Fibroblast of lung (primary cell): ENCODE measurements at regions not wholly inside any gene's neighbourhood (a gene's known extent, or its start where the extent isn't known, plus 50 kb on each side); places are given as distances from the start of the nearest gene placed in this dataset.

Experiments
- CTCF ChIP-seq, 2 donors: IDR thresholded peaks in 1 of 2; conservative IDR thresholded peaks in 1 of 2; 1 replicate in 1 of 2; 2 replicates in 1 of 2; pipeline ENCODE4 v1.5.1; 2011 to 2012; ENCODE audit warnings: low read length in 2 of 2, control low read depth in 1 of 2, inconsistent platforms in 1 of 2, low read depth in 1 of 2, mild to moderate bottlenecking in 1 of 2
- EZH2 ChIP-seq: IDR thresholded peaks from 2 replicates; pipeline ENCODE4 v1.5.1; 2012; ENCODE audit warnings: low read length, control low read depth, mild to moderate bottlenecking; ENCODE audit errors: missing control alignments

GRCh38 chr1:17929224-17929623 is 174.1 kb downstream of the ACTL8 start:
- TF ChIP-seq CTCF (conservative IDR thresholded peaks at IDR 0.05 in 1 of 2, IDR thresholded peaks at IDR 0.05 in 1 of 2; ENCODE audit: low read depth in 1 of 2, low read length in 2 of 2) (no peak), EZH2 (no peak)
